OCI-LY1 (cell line): ENCODE measurements at regions not wholly inside any gene's neighbourhood (a gene's known extent, or its start where the extent isn't known, plus 50 kb on each side); places are given as distances from the start of the nearest gene placed in this dataset.

Experiments
- CTCF ChIP-seq: fragments of 200-600 bp; sonication (generic), shearing (Covaris generic); IDR thresholded peaks from 2 replicates; pipeline ENCODE4 v1.5.1; 2017; ENCODE audit warnings: mild to moderate bottlenecking, antibody characterized with exemption, low read length, moderate library complexity, mixed read lengths
- EZH2 ChIP-seq: fragments of 200-600 bp; sonication (generic), shearing (Covaris generic); IDR thresholded peaks from 2 replicates; pipeline ENCODE4 v1.8.0; 2017; ENCODE audit warnings: borderline replicate concordance, mixed run types, mild to moderate bottlenecking, antibody characterized with exemption, low read length, moderate library complexity, mixed read lengths

DNA sequence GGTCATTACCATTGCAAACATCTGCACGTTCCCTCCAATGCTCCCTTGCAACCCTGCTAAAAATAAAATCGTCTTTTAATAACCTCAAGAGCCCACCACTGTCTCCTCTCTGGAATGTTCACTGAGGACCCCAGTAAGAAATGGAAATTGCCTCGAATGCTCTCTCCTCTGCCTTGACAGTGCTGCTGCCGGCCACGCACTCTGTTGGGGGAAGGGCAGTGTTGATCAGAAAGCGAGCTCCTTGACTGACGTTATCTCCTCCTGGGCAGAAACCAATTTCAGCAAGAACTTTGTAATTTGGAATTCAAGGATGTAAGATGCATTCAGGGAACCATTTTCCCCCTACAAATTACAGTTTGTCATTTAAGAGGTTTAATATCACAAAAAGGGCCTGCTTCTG lies 718.5 kb downstream of the UQCRFS1 start:
- TF ChIP-seq CTCF = no peak
- TF ChIP-seq EZH2 = no peak
